GM23338 (cell line): ENCODE measurements at regions not wholly inside any gene's neighbourhood (a gene's known extent, or its start where the extent isn't known, plus 50 kb on each side); places are given as distances from the start of the nearest gene placed in this dataset.
"Not testable (repeated sequence)": the region's sequence is repeated elsewhere in the genome, so short reads cannot be mapped to it uniquely, and the experiment has no call there.

Source experiments
- ATAC-seq: fragments of 200-7000 bp; cut with Tn5 transposase; 3 replicates; pipeline ENCODE4 v1.9.1; 2020
- DNase-seq: peaks from one replicate; pipeline ENCODE4 v3.0.0-alpha.2; 2015; ENCODE audit warnings: low spot score
- H2AFZ ChIP-seq: fragments of 200-600 bp; sonication (generic); 2 replicates; pipeline ENCODE4 v1.8.0; 2016; ENCODE audit warnings: antibody characterized with exemption, mild to moderate bottlenecking, moderate library complexity
- H3F3A ChIP-seq: fragments of 200-600 bp; sonication (generic); replicated peaks from 2 replicates; pipeline ENCODE4 v1.8.0; 2017; ENCODE audit warnings: antibody characterized with exemption, mixed run types, low read depth
- H3K27ac ChIP-seq: fragments of 200-600 bp; sonication (generic); 2 replicates; pipeline ENCODE4 v1.6.1; 2016; ENCODE audit warnings: low read depth
- H3K27me3 ChIP-seq: fragments of 200-600 bp; sonication (generic); 2 replicates; pipeline ENCODE4 v1.8.0; 2016; ENCODE audit warnings: mild to moderate bottlenecking, mixed run types, moderate library complexity; ENCODE audit not compliant: insufficient read depth
- H3K36me3 ChIP-seq: fragments of 200-600 bp; sonication (generic); 2 replicates; pipeline ENCODE4 v1.8.0; 2016; ENCODE audit warnings: mild to moderate bottlenecking; ENCODE audit not compliant: insufficient read depth
- H3K4me1 ChIP-seq: fragments of 200-600 bp; sonication (generic); 2 replicates; pipeline ENCODE4 v1.8.0; 2016; ENCODE audit warnings: mild to moderate bottlenecking, moderate library complexity; ENCODE audit not compliant: insufficient read depth
- H3K4me2 ChIP-seq: fragments of 200-600 bp; sonication (generic); 2 replicates; pipeline ENCODE4 v1.7.1; 2017; ENCODE audit warnings: mixed run types
- H3K4me3 ChIP-seq: fragments of 200-600 bp; sonication (generic); 2 replicates; pipeline ENCODE4 v1.6.1; 2016; ENCODE audit warnings: mixed run types
- H3K79me2 ChIP-seq: fragments of 200-600 bp; sonication (generic); replicated peaks from 2 replicates; pipeline ENCODE4 v1.8.0; 2017; ENCODE audit warnings: mild to moderate bottlenecking; ENCODE audit not compliant: insufficient read depth
- H3K9me2 ChIP-seq: fragments of 200-600 bp; sonication (generic); 2 replicates; pipeline ENCODE4 v1.8.0; 2017; ENCODE audit not compliant: insufficient read depth
- H4K20me1 ChIP-seq: fragments of 200-600 bp; sonication (generic); replicated peaks from 2 replicates; pipeline ENCODE4 v1.8.0; 2017; ENCODE audit warnings: mild to moderate bottlenecking; ENCODE audit not compliant: insufficient read depth
- H3K27ac Mint-ChIP-seq: 2 replicates; pipeline ENCODE4 v1.8.0; 2020; ENCODE audit warnings: inconsistent platforms, mild to moderate bottlenecking, moderate library complexity, mixed read lengths
- H3K27me3 Mint-ChIP-seq: 3 replicates; pipeline ENCODE4 v1.8.0; 2022; ENCODE audit warnings: low read depth, mild to moderate bottlenecking, moderate library complexity, mixed read lengths, inconsistent platforms; ENCODE audit not compliant: insufficient read depth, poor library complexity
- H3K36me3 Mint-ChIP-seq: 3 replicates; pipeline ENCODE4 v1.8.0; 2021; ENCODE audit warnings: low read depth, mild to moderate bottlenecking, inconsistent platforms, moderate library complexity, mixed read lengths
- H3K4me1 Mint-ChIP-seq: 3 replicates; pipeline ENCODE4 v1.8.0; 2020; ENCODE audit warnings: mild to moderate bottlenecking, inconsistent platforms, mixed read lengths
- H3K4me3 Mint-ChIP-seq: 3 replicates; pipeline ENCODE4 v1.8.0; 2021; ENCODE audit warnings: moderate library complexity, mild to moderate bottlenecking, inconsistent platforms, mixed read lengths
- H3K9me3 Mint-ChIP-seq: 3 replicates; pipeline ENCODE4 v1.8.0; 2020; ENCODE audit warnings: moderate library complexity, mild to moderate bottlenecking, inconsistent platforms, mixed read lengths
- EZH2 ChIP-seq: fragments of 200-600 bp; sonication (generic); IDR thresholded peaks from one replicate; pipeline ENCODE4 v1.8.0; 2017; ENCODE audit warnings: antibody characterized with exemption, mild to moderate bottlenecking, low read depth; ENCODE audit not compliant: unreplicated experiment
- EZH2phosphoT487 ChIP-seq: fragments of 200-600 bp; sonication (generic); IDR thresholded peaks from one replicate; pipeline ENCODE4 v1.8.1; 2018; ENCODE audit warnings: antibody characterized with exemption; ENCODE audit not compliant: unreplicated experiment
- JUNB ChIP-seq: IDR thresholded peaks from one replicate; pipeline ENCODE4 v1.6.1; 2016; ENCODE audit warnings: antibody characterized with exemption; ENCODE audit not compliant: unreplicated experiment
- POLR2AphosphoS5 ChIP-seq: IDR thresholded peaks from 2 replicates; pipeline ENCODE4 v1.6.1; 2016; ENCODE audit warnings: antibody characterized with exemption, low read depth
- STAT1 ChIP-seq: IDR thresholded peaks from one replicate; pipeline ENCODE4 v1.6.1; 2016; ENCODE audit warnings: antibody characterized with exemption; ENCODE audit not compliant: unreplicated experiment
- ZNF331 ChIP-seq: fragments of 250-450 bp; sonication (Bioruptor Pico); IDR thresholded peaks from 2 replicates; pipeline ENCODE4 v1.5.0; 2020; ENCODE audit warnings: low read depth, mild to moderate bottlenecking, moderate library complexity
- TF ChIP-seq, protein P1 (sequence below): IDR thresholded peaks from 2 replicates; pipeline ENCODE4 v1.6.1; 2016; ENCODE audit warnings: antibody characterized with exemption
- TF ChIP-seq, protein P2 (sequence below): fragments of 250-450 bp; sonication (Bioruptor Pico); IDR thresholded peaks from 2 replicates; pipeline ENCODE4 v1.5.0; 2020; ENCODE audit warnings: mild to moderate bottlenecking, moderate library complexity

DNA sequence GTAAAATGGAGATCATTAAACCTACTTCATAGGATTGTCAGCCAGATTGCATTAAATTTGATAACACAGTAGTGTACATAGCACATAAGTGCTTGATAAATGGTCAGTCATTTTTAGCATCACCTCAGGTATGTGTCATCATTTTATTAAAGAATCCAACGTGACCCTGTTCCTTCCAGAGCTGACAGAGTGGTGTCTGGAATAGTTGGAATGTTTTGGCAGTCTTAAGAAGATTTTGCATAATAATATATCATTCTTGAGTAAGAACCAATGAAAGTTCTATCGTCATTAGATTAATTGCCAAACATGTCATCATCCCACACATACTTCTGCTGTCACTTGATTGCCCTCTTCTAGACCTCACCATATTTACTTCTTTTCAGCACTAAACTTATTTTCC, 451.4 kb upstream of the POM121L12 start:
- Mint-ChIP-seq H3K27ac (no peak overlapping the region), H3K9me3 (no peaks in the 10 kb centered on the region; the same call in 1 of the 3 replicates), H3K36me3 (peaks cover 6% of the 10 kb centered on the region; the same call in 2 of the 3 replicates), H3K4me3 (no peak overlapping the region), H3K27me3 (peaks cover 3% of the 10 kb centered on the region), H3K4me1 (peaks cover 17% of the 10 kb centered on the region)
- no peak for DNase-seq
- Histone ChIP-seq H3K4me1 (peaks cover 16% of the 10 kb centered on the region; the same call in 1 of the 2 replicates), H3K4me3 (no peak overlapping the region), H3K27me3 (no peaks in the 10 kb centered on the region), H3K27ac (no peak overlapping the region), H3F3A (no peaks in the 10 kb centered on the region), H4K20me1 (no peaks in the 10 kb centered on the region), H2AFZ (no peak overlapping the region), H3K36me3 (no peaks in the 10 kb centered on the region), H3K79me2 (no peaks in the 10 kb centered on the region), H3K9me2 (no peaks in the 10 kb centered on the region), H3K4me2 (no peak overlapping the region)
- TF ChIP-seq POLR2AphosphoS5: no peak
- TF ChIP-seq, protein P1, sequence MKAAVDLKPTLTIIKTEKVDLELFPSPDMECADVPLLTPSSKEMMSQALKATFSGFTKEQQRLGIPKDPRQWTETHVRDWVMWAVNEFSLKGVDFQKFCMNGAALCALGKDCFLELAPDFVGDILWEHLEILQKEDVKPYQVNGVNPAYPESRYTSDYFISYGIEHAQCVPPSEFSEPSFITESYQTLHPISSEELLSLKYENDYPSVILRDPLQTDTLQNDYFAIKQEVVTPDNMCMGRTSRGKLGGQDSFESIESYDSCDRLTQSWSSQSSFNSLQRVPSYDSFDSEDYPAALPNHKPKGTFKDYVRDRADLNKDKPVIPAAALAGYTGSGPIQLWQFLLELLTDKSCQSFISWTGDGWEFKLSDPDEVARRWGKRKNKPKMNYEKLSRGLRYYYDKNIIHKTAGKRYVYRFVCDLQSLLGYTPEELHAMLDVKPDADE: no peak
- no peak for TF ChIP-seq EZH2
- TF ChIP-seq STAT1: no peak
- TF ChIP-seq JUNB: no peak
- TF ChIP-seq ZNF331 (CRISPR knock-in tag): no peak
- TF ChIP-seq, protein P2, sequence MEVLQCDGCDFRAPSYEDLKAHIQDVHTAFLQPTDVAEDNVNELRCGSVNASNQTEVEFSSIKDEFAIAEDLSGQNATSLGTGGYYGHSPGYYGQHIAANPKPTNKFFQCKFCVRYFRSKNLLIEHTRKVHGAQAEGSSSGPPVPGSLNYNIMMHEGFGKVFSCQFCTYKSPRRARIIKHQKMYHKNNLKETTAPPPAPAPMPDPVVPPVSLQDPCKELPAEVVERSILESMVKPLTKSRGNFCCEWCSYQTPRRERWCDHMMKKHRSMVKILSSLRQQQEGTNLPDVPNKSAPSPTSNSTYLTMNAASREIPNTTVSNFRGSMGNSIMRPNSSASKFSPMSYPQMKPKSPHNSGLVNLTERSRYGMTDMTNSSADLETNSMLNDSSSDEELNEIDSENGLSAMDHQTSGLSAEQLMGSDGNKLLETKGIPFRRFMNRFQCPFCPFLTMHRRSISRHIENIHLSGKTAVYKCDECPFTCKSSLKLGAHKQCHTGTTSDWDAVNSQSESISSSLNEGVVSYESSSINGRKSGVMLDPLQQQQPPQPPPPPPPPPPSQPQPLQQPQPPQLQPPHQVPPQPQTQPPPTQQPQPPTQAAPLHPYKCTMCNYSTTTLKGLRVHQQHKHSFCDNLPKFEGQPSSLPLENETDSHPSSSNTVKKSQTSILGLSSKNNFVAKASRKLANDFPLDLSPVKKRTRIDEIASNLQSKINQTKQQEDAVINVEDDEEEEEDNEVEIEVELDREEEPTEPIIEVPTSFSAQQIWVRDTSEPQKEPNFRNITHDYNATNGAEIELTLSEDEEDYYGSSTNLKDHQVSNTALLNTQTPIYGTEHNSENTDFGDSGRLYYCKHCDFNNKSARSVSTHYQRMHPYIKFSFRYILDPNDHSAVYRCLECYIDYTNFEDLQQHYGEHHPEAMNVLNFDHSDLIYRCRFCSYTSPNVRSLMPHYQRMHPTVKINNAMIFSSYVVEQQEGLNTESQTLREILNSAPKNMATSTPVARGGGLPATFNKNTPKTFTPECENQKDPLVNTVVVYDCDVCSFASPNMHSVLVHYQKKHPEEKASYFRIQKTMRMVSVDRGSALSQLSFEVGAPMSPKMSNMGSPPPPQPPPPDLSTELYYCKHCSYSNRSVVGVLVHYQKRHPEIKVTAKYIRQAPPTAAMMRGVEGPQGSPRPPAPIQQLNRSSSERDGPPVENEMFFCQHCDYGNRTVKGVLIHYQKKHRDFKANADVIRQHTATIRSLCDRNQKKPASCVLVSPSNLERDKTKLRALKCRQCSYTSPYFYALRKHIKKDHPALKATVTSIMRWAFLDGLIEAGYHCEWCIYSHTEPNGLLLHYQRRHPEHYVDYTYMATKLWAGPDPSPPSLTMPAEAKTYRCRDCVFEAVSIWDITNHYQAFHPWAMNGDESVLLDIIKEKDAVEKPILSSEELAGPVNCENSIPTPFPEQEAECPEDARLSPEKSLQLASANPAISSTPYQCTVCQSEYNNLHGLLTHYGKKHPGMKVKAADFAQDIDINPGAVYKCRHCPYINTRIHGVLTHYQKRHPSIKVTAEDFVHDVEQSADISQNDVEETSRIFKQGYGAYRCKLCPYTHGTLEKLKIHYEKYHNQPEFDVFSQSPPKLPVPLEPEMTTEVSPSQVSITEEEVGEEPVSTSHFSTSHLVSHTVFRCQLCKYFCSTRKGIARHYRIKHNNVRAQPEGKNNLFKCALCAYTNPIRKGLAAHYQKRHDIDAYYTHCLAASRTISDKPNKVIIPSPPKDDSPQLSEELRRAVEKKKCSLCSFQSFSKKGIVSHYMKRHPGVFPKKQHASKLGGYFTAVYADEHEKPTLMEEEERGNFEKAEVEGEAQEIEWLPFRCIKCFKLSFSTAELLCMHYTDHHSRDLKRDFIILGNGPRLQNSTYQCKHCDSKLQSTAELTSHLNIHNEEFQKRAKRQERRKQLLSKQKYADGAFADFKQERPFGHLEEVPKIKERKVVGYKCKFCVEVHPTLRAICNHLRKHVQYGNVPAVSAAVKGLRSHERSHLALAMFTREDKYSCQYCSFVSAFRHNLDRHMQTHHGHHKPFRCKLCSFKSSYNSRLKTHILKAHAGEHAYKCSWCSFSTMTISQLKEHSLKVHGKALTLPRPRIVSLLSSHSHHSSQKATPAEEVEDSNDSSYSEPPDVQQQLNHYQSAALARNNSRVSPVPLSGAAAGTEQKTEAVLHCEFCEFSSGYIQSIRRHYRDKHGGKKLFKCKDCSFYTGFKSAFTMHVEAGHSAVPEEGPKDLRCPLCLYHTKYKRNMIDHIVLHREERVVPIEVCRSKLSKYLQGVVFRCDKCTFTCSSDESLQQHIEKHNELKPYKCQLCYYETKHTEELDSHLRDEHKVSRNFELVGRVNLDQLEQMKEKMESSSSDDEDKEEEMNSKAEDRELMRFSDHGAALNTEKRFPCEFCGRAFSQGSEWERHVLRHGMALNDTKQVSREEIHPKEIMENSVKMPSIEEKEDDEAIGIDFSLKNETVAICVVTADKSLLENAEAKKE (CRISPR knock-in tag): no peak
- no peak for TF ChIP-seq EZH2phosphoT487
- ATAC-seq: no peak

DNA sequence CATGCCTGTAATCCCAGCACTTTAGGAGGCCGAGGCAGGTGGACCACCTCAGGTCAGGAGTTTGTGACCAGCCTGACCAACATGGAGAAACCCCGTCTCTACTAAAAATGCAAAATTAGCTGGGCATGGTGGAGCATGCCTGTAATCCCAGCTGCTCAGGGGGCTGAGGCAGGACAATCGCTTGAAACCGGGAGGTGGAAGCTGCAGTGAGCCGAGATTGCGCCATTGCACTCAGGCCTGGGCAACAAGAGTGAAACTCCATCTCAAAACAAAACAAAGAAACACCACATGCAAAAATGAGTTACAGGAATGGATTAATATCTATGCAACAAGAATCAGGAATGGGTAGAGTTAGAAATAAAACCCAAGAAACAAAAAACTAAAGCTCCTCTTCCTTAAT, 462.3 kb upstream of the POM121L12 start:
- not testable (repeated sequence) for H3K79me2 ChIP-seq, H3K36me3 ChIP-seq, H3K27ac ChIP-seq, ATAC-seq, H3K27ac Mint-ChIP-seq, H3K4me3 ChIP-seq, H3K9me2 ChIP-seq, H3K4me1 Mint-ChIP-seq, H3F3A ChIP-seq, H3K27me3 ChIP-seq, H3K36me3 Mint-ChIP-seq, H3K4me3 Mint-ChIP-seq, H3K4me1 ChIP-seq, H4K20me1 ChIP-seq, H3K27me3 Mint-ChIP-seq, DNase-seq, H3K4me2 ChIP-seq, H3K9me3 Mint-ChIP-seq
- peak overlapping the region; percentile 66; the same call in 1 of the 2 replicates for H2AFZ ChIP-seq
